Suprapubic skin (tissue), 4 donors: ENCODE measurements at regions not wholly inside any gene's neighbourhood (a gene's known extent, or its start where the extent isn't known, plus 50 kb on each side); places are given as distances from the start of the nearest gene placed in this dataset.

Experiments
- DNase-seq, 2 donors: peaks; one replicate each; pipeline ENCODE4 v3.0.0-alpha.2; 2019; ENCODE audit warnings: low spot score in 2 of 2
- H3K27ac ChIP-seq: fragments of 200-600 bp; sonication (generic); one replicate; pipeline ENCODE4 v1.5.1; 2019
- H3K27me3 ChIP-seq: fragments of 200-600 bp; sonication (generic); one replicate; pipeline ENCODE4 v1.5.1; 2019
- H3K36me3 ChIP-seq: fragments of 200-600 bp; sonication (generic); one replicate; pipeline ENCODE4 v1.5.1; 2019
- H3K4me1 ChIP-seq: fragments of 200-600 bp; sonication (generic); one replicate; pipeline ENCODE4 v1.5.1; 2019
- H3K4me3 ChIP-seq: fragments of 200-600 bp; sonication (generic); one replicate; pipeline ENCODE4 v1.5.1; 2019; ENCODE audit warnings: mild to moderate bottlenecking
- H3K9me3 ChIP-seq: fragments of 200-600 bp; sonication (generic); one replicate; pipeline ENCODE4 v1.5.1; 2019
- CTCF ChIP-seq, 2 donors: fragments of 200-600 bp in 1 of 2; fragments of 450-650 bp in 1 of 2; sonication (generic) in 1 of 2; IDR thresholded peaks; one replicate each; pipeline ENCODE4 v1.5.1; 2016 to 2019; ENCODE audit warnings: antibody characterized with exemption in 2 of 2, mild to moderate bottlenecking in 1 of 2, moderate library complexity in 1 of 2
- EP300 ChIP-seq: sonication (generic); formaldehyde crosslinking; IDR thresholded peaks from one replicate; pipeline ENCODE4 v1.6.1; 2017; ENCODE audit warnings: antibody characterized with exemption
- POLR2A ChIP-seq, 2 donors: fragments of 450-650 bp; IDR thresholded peaks; one replicate each; pipeline ENCODE4 v1.6.1; 2017; ENCODE audit warnings: antibody characterized with exemption in 2 of 2, mild to moderate bottlenecking in 2 of 2, moderate library complexity in 2 of 2
- POLR2AphosphoS5 ChIP-seq, 3 donors: sonication (generic); formaldehyde crosslinking; IDR thresholded peaks; one replicate each; pipeline ENCODE4 v1.6.1; 2017; ENCODE audit warnings: antibody characterized with exemption in 3 of 3
- WGBS: methylation state at CpG from one replicate; pipeline ENCODE4 v1.1.5; 2018; 5-methylcytosine and 5-hydroxymethylcytosine counted together

- 92% methylated on average over 10 of the region's 10 CpGs for WGBS
- no peak overlapping the region for H3K4me3 ChIP-seq
- no peaks in the 10 kb centered on the region for H3K36me3 ChIP-seq
- no peak for TF ChIP-seq POLR2A (IDR thresholded peaks at IDR 0.05)
- H3K27ac ChIP-seq: no peak overlapping the region
- no peak for DNase-seq
- H3K9me3 ChIP-seq: no peaks in the 10 kb centered on the region
- H3K4me1 ChIP-seq: no peaks in the 10 kb centered on the region
- H3K27me3 ChIP-seq: no peaks in the 10 kb centered on the region
Measured at GRCh38 chr18:78049281-78049680, 799.6 kb downstream of the GALR1 start.

- H3K36me3 ChIP-seq: no peaks in the 10 kb centered on the region
- no peak for DNase-seq
- WGBS: 71% methylated on average over 6 of the region's 6 CpGs
- TF ChIP-seq EP300 (no peak), POLR2A (IDR thresholded peaks at IDR 0.05) (no peak), CTCF (IDR thresholded peaks at IDR 0.05) (no peak), POLR2AphosphoS5 (IDR thresholded peaks at IDR 0.05) (no peak)
- no peak overlapping the region for H3K4me3 ChIP-seq
- H3K4me1 ChIP-seq: no peaks in the 10 kb centered on the region
- no peak overlapping the region for H3K27ac ChIP-seq
- H3K27me3 ChIP-seq: no peaks in the 10 kb centered on the region
- no peaks in the 10 kb centered on the region for H3K9me3 ChIP-seq
Measured at GRCh38 chr18:78054801-78055200, 805.2 kb downstream of the GALR1 start.

GRCh38 chr18:78056011-78056410 lies 806.4 kb downstream of the GALR1 start:
- DNase-seq: no peak
- Histone ChIP-seq H3K36me3 (no peaks in the 10 kb centered on the region), H3K27me3 (no peaks in the 10 kb centered on the region), H3K4me3 (no peak overlapping the region), H3K9me3 (no peaks in the 10 kb centered on the region), H3K27ac (no peak overlapping the region), H3K4me1 (no peaks in the 10 kb centered on the region)
- WGBS: 66% methylated on average over 2 of the region's 2 CpGs
- no peak for TF ChIP-seq EP300
- TF ChIP-seq CTCF (IDR thresholded peaks at IDR 0.05): no peak
- TF ChIP-seq POLR2AphosphoS5 (IDR thresholded peaks at IDR 0.05): no peak
- TF ChIP-seq POLR2A (IDR thresholded peaks at IDR 0.05): no peak

- Histone ChIP-seq H3K4me3 (no peak overlapping the region), H3K27me3 (no peaks in the 10 kb centered on the region), H3K9me3 (no peaks in the 10 kb centered on the region), H3K36me3 (no peaks in the 10 kb centered on the region), H3K27ac (no peak overlapping the region), H3K4me1 (peaks cover 5% of the 10 kb centered on the region)
- 45% methylated on average over 13 of the region's 13 CpGs for WGBS
- TF ChIP-seq CTCF (IDR thresholded peaks at IDR 0.05) (no peak), POLR2A (IDR thresholded peaks at IDR 0.05) (no peak), EP300 (no peak), POLR2AphosphoS5 (IDR thresholded peaks at IDR 0.05) (no peak)
- no peak for DNase-seq
Measured at GRCh38 chr18:78069784-78070664, 820.4 kb downstream of the GALR1 start.

- Histone ChIP-seq H3K4me1 (peaks cover 5% of the 10 kb centered on the region), H3K27ac (no peak overlapping the region), H3K27me3 (peaks cover 5% of the 10 kb centered on the region), H3K36me3 (no peaks in the 10 kb centered on the region), H3K4me3 (no peak overlapping the region), H3K9me3 (no peaks in the 10 kb centered on the region)
- TF ChIP-seq EP300: no peak
- TF ChIP-seq POLR2AphosphoS5 (IDR thresholded peaks at IDR 0.05): no peak
- TF ChIP-seq CTCF (IDR thresholded peaks at IDR 0.05): no peak
- TF ChIP-seq POLR2A (IDR thresholded peaks at IDR 0.05): no peak
- WGBS: 84% methylated on average over 14 of the region's 19 CpGs
- no peak for DNase-seq
Measured at GRCh38 chr18:78071166-78071710, 821.6 kb downstream of the GALR1 start.
